ENCODE measurements at regions not wholly inside any gene's neighbourhood (a gene's known extent, or its start where the extent isn't known, plus 50 kb on each side); places are given as distances from the start of the nearest gene placed in this dataset.

DNA sequence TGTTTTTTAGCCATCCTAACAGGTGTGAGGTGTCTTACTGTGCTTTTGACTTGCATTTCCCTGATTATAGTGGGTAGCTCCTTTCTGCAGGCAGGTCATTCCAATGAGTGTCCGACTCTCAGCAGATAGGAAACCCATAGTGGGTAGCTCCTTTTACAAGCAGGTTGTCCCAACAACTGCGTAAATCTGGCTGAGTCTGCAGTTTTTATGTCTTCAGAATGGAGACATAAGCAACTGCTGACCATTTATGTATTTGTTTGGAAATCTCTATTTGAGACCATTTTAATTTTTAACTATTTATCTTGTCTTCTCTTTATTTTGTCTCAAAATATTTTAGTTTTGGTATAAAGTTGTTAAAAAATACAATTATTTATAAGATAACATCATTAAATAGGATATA is 839.4 kb downstream of the SLITRK6 start:
- peaks cover 0 to 14% of the 10 kb centered on the region in 2 donors for H3K4me1 Mint-ChIP-seq
- no peaks in the 10 kb centered on the region for H3K27me3 Mint-ChIP-seq
- no peaks in the 10 kb centered on the region for H3K36me3 Mint-ChIP-seq
- no peak overlapping the region for H3K27ac Mint-ChIP-seq
- H3K9me3 Mint-ChIP-seq = no peaks in the 10 kb centered on the region
- DNase-seq (no peak), ATAC-seq (replicated peaks) (no peak)
- no peak overlapping the region for H3K4me3 Mint-ChIP-seq

DNA sequence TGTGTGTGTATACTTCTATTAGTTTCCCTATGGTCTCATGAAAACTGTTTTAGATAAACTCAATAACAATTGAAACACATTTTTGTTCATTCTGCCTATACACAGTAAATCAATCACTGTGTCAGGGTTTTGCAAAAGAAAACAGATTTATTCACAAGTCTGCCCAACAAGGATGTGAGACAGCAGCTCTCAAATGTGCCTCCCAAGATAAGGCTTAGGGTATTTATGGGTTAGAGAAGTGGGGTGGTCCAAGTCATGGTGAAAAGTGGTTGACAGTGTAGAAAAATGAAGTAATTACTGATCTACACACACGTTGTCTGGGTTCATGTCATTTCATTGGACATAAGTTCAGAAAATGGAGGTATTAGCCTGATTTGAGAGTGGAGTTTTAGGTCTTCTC is 844.6 kb downstream of the SLITRK6 start:
- no peak for ATAC-seq (replicated peaks)
- no peak overlapping the region for H3K27ac Mint-ChIP-seq

DNA sequence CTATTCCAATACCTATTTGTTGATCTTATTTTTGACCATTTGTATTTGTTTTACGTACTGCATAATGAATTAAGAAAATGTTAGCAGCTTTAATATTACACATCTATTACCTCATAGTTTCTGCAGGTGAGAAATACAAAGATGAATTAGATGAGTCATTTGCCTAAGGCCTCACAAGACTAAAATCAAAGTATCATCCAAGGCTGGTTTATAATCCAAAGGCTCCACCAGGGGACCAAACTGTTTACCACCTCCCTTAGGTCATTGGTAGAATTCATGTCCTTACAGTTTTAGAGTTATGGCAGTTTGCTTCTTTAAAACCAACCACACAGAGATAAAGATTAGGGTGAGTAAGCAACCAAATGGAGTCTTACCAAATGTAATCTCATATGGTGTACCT is 848.1 kb downstream of the SLITRK6 start:
- H3K9me3 Mint-ChIP-seq = peaks cover 8 to 9% of the 10 kb centered on the region in 2 donors
- no peak overlapping the region for H3K27ac Mint-ChIP-seq
- no peak for ATAC-seq (replicated peaks)
- peaks cover 0 to 2% of the 10 kb centered on the region in 2 donors for H3K36me3 Mint-ChIP-seq
- no peaks in the 10 kb centered on the region for H3K27me3 Mint-ChIP-seq
- no peak for DNase-seq
- H3K4me1 Mint-ChIP-seq = no peaks in the 10 kb centered on the region
- H3K4me3 Mint-ChIP-seq = no peak overlapping the region

More for the DNA sequence above, 844.6 kb downstream of the SLITRK6 start:
- Mint-ChIP-seq H3K4me3 (no peak overlapping the region), H3K36me3 (no peaks in the 10 kb centered on the region), H3K27me3 (no peaks in the 10 kb centered on the region), H3K4me1 (no peaks in the 10 kb centered on the region), H3K9me3 (peaks cover 6 to 8% of the 10 kb centered on the region in 2 donors)
- DNase-seq = no peak

DNA sequence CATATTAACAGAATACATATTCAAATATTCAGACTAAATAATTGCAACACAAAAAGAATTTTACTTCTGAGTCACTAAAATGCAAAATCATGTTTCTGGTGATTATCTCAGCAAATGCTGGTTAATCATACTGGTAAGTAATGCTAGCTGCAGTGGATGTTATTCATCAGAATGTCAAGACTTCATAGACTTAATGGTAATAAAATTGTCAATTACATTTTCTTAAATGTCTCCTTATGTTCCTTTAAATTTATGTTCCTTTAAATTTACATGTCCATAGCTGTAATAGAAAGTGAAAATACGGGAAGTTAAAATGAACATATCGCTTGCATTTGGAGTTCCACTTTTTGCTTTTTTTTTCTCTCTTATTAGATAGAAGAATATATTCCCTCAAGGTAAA is 853.0 kb downstream of the SLITRK6 start:
- Mint-ChIP-seq H3K27me3 (no peaks in the 10 kb centered on the region), H3K36me3 (peaks cover 0 to 2% of the 10 kb centered on the region in 2 donors), H3K27ac (no peak overlapping the region), H3K4me3 (no peak overlapping the region), H3K9me3 (peaks cover 8 to 9% of the 10 kb centered on the region in 2 donors), H3K4me1 (no peaks in the 10 kb centered on the region)
- ATAC-seq (replicated peaks) = no peak
- DNase-seq = no peak

DNA sequence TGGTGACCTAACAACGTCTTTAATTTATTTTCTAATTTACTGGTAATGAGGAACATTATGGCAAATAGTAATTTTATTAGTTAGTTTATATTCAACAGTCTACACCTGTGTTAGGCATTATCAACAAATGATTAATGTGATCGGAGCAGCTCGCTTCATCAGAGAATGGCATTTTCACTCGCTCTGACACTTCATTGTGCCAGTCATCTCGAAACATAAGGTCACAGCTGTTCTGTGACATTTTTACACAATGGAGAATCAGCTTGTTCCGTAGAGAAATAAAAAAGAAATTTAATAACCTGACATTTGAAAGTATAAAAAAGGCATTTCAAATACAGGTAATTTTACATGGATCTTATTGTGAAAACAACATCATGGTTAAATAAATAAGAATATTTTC is 858.4 kb downstream of the SLITRK6 start:
- H3K4me1 Mint-ChIP-seq = no peaks in the 10 kb centered on the region
- H3K36me3 Mint-ChIP-seq = no peaks in the 10 kb centered on the region
- DNase-seq (no peak), ATAC-seq (replicated peaks) (no peak)
- H3K9me3 Mint-ChIP-seq = no peaks in the 10 kb centered on the region
- H3K27me3 Mint-ChIP-seq = no peaks in the 10 kb centered on the region
- no peak overlapping the region for H3K4me3 Mint-ChIP-seq
- no peak overlapping the region for H3K27ac Mint-ChIP-seq

DNA sequence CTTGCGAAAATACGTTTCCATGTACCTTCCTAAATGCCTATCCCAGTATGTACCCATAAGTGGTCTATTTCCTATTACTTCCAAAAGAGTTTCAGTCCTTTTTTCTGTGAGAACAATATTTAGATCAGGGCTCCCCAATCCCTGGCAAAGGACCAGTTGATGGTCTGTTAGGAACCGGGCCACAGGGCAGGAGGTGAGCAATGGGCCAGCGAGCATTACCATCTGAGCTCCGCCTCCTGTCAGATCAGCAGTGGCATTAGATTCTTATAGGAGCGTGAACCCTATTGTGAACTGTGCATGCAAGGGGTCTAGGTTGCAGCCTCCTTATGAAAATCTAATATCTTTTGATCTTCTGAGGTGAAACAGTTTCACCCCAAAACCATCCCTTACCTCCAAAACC is 859.1 kb downstream of the SLITRK6 start:
- no peak for ATAC-seq (replicated peaks)
- Mint-ChIP-seq H3K4me3 (no peak overlapping the region), H3K9me3 (no peaks in the 10 kb centered on the region), H3K4me1 (no peaks in the 10 kb centered on the region), H3K27ac (no peak overlapping the region), H3K27me3 (no peaks in the 10 kb centered on the region), H3K36me3 (no peaks in the 10 kb centered on the region)
- DNase-seq = no peak

DNA sequence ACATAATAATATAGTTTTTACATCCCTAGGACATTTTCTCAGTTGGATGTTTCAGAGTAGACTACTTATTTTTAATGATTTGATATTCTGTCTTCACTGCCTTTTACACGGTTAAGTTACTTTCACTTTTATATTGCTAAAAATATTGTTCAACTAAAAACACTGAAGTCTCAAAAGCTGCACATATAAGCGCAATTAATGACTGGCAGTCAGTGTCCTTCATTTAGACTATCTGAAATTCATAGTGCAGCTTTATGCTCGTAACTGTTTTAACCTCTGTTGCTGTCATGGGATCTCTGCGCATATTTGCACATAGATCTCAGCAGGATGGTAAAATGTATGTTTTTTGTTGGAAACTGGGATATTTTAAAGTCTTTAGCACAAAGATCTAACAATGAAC is 864.3 kb downstream of the SLITRK6 start:
- H3K4me3 Mint-ChIP-seq = peak overlapping the region; percentile 46 to 76
- peaks cover 3 to 4% of the 10 kb centered on the region in 2 donors for H3K4me1 Mint-ChIP-seq
- H3K27me3 Mint-ChIP-seq = no peaks in the 10 kb centered on the region
- ATAC-seq (replicated peaks) = no peak
- H3K27ac Mint-ChIP-seq = no peak overlapping the region
- H3K36me3 Mint-ChIP-seq = no peaks in the 10 kb centered on the region
- H3K9me3 Mint-ChIP-seq = no peaks in the 10 kb centered on the region
- DNase-seq = no peak

DNA sequence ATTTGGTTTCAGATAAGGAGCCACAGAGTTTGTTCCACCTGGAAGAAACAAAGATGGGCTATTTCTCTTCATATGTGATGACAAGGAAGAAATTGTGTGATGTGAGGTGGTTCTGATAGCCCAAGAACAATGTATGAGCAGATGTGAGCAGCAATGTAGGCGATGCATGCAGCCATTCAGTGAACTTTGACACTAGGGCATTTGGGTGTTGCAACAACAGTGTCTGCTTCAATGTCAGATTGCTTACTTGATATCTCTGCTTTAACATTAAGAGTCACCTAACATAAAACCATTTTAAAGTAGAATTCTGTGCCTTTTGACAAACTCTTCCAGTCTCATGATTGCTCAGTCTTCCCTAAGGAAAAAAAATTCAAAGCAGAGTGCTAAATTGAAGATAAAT is 865.4 kb downstream of the SLITRK6 start:
- Mint-ChIP-seq H3K9me3 (no peaks in the 10 kb centered on the region), H3K27ac (no peak overlapping the region), H3K27me3 (no peaks in the 10 kb centered on the region), H3K4me1 (peaks cover 3 to 4% of the 10 kb centered on the region in 2 donors), H3K4me3 (no peak overlapping the region), H3K36me3 (no peaks in the 10 kb centered on the region)
- DNase-seq = no peak
- ATAC-seq (replicated peaks) = no peak

DNA sequence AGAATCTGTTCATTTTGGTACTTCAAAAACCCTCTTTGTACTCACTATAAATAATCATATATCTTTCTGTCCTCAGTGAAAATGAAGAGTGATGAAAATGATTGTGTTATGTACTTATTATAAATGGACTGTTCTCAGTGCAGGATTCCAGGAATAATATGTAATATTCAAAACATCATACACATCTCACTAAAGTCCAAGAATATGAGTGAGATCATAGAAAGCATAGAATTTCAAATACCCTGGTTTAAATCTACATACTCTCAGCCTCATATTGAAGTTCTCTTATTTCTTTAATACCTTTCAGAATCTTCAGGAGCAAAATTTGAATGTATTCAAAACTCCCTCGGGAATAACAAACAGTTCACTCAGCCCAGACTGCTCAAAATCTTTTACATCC is 868.0 kb downstream of the SLITRK6 start:
- Mint-ChIP-seq H3K27me3 (no peaks in the 10 kb centered on the region), H3K27ac (no peak overlapping the region), H3K4me1 (peaks cover 3 to 4% of the 10 kb centered on the region in 2 donors), H3K9me3 (no peaks in the 10 kb centered on the region), H3K36me3 (no peaks in the 10 kb centered on the region), H3K4me3 (no peak overlapping the region)
- no peak for ATAC-seq (replicated peaks)
- DNase-seq = no peak

DNA sequence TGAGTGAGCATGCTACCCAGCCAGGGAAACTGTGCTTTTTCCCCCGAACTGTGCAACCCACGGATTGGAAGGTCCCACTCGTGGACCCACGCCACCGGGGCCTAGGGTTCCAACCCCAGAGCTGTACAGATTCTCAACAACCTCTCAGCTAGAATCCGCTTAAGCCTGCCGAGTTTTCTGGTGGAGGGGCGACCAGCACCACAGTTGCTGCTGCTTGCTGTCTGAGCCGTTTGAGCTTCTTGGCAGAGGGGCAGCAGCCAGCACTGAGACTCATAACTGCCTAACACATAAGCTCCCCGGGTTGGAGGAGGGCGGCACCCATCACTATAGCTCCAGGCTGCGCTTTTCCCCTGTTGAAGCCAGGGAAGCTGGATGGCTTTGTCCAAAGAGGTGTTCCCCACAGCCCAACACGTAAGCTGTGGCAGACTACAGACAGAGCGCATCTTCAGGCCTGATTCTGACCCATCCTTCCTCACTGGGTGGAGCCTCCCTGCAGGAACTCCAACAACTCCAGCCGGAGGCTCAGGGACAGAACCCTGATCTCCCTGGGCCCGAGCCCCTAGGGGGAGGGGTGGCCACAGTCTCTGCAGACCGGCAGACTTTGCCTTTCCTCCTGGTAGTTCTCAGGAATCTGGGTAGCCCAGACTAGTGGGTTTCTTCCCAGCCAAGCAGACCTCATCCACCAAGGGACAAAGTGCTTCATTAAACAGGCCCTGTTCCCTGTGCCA is 871.6 kb downstream of the SLITRK6 start:
- H3K4me1 Mint-ChIP-seq = no peaks in the 10 kb centered on the region
- no peaks in the 10 kb centered on the region for H3K36me3 Mint-ChIP-seq
- DNase-seq = no peak
- H3K27ac Mint-ChIP-seq = no peak overlapping the region
- H3K27me3 Mint-ChIP-seq = no peaks in the 10 kb centered on the region
- H3K9me3 Mint-ChIP-seq = no peaks in the 10 kb centered on the region
- no peak overlapping the region for H3K4me3 Mint-ChIP-seq
- no peak for ATAC-seq (replicated peaks)

DNA sequence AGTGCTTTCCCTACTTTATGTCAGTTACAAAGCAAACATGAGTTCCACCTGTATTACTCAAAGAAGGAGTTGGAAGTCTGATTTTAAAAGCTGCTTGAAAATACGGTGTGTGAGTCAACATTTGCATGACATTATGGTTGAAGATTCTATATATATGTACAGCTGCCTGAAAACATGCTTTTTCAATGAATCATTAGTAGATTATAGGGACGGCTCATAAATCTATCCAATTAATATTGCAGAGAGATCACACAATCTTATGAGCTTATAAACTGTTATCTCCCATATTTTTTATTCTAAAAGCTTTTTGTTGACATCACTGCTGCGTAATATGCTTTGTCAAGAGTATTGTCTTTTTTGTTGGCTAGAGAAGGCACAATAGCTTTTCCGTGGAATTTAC is 873.8 kb downstream of the SLITRK6 start:
- H3K27ac Mint-ChIP-seq = no peak overlapping the region
- ATAC-seq (replicated peaks) (no peak), DNase-seq (no peak)
- no peaks in the 10 kb centered on the region for H3K36me3 Mint-ChIP-seq
- H3K4me1 Mint-ChIP-seq = no peaks in the 10 kb centered on the region
- no peaks in the 10 kb centered on the region for H3K27me3 Mint-ChIP-seq
- H3K4me3 Mint-ChIP-seq = no peak overlapping the region
- no peaks in the 10 kb centered on the region for H3K9me3 Mint-ChIP-seq

DNA sequence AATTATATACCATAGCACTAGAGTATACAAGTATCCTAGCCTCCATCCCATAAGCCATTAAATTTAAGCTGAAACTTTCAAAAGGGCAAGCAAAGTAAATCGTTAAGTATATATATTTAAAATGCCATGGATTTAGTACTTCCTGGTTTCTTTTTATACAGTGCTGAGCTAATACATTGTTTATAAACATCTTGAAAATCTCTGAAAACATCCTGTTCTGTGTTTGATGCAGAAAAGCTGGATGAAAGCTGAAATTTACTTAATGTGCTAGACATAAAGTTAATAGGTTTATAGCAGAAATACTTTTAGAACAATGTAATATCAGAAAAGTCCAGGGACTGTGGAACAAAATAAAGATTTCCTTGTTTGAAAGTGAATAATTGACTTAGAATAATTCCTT is 875.4 kb downstream of the SLITRK6 start:
- ATAC-seq (replicated peaks) = no peak
- no peaks in the 10 kb centered on the region for H3K36me3 Mint-ChIP-seq
- no peak overlapping the region for H3K4me3 Mint-ChIP-seq
- no peak overlapping the region for H3K27ac Mint-ChIP-seq
- no peak for DNase-seq
- H3K4me1 Mint-ChIP-seq = no peaks in the 10 kb centered on the region
- H3K27me3 Mint-ChIP-seq = no peaks in the 10 kb centered on the region
- H3K9me3 Mint-ChIP-seq = no peaks in the 10 kb centered on the region

DNA sequence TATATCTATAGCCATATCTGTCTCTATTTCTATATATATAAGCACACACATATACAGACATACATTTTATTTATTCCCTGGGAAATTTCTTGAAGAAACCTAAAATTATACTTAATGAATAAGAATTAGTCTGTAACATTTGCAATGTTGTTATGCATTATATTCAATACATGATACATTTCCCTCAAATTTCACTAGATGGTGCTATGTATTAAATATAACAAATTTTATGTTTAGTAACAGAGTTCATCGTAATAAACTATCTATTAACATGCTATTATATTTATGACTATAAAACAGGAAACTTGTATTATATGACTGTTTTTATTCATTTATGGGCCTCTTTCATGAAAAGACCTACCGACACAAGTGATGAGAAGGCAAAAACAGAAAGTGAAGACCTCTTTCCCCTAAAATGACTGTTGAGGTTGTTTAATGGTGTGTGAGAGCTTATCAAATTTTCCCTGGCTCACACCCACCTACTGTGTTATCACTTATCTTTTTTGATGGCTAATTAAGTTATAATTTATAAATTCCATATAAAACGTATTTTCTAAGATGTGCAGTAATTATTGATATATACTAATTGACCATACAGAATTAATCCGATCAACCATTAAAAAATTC is 881.9 kb downstream of the SLITRK6 start:
- Mint-ChIP-seq H3K27ac (no peak overlapping the region), H3K36me3 (no peaks in the 10 kb centered on the region), H3K27me3 (no peaks in the 10 kb centered on the region), H3K4me3 (no peak overlapping the region), H3K4me1 (no peaks in the 10 kb centered on the region), H3K9me3 (no peaks in the 10 kb centered on the region)
- DNase-seq (no peak), ATAC-seq (replicated peaks) (peak in 1 of 2 donors; percentile 39)

DNA sequence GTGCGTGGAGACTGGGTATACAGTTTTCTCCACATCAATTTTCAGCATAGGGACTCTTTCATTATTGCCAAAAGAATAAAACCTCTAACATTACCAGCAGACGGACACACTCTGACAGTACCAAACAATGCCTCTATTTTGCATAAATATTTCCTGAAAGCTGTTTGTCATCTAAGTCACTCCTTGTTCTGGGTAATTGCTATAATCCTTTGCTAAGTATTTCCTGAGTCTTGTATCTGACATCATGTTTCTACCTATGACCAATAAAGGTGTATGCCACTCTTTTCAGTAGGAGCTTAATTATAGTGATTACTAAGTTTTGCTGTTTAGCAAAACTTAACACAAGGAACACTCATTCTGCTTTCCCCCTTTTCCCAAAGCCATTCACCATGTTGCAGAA is 886.5 kb downstream of the SLITRK6 start:
- no peak for DNase-seq
- no peaks in the 10 kb centered on the region for H3K27me3 Mint-ChIP-seq
- peaks cover 0 to 2% of the 10 kb centered on the region in 2 donors for H3K9me3 Mint-ChIP-seq
- no peak overlapping the region for H3K4me3 Mint-ChIP-seq
- no peak for ATAC-seq (replicated peaks)
- H3K27ac Mint-ChIP-seq = no peak overlapping the region
- H3K4me1 Mint-ChIP-seq = no peaks in the 10 kb centered on the region
- H3K36me3 Mint-ChIP-seq = no peaks in the 10 kb centered on the region

DNA sequence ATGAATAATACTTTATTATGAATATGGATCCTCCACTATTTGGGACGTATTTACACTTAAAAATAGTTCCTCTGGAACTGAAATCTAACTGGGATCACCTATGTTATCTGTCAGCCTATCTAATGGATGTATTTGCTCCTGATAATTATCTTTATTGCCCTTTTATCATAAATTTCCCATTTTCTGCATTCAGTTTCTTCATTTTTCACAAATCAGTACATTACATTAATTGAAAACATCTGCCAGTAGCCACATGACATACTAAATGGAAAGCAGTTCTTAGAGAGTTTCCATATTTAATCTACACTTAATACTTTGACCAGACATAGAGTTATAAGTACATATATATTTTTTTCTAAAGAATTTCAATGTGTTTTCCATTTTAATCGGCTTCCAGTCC is 888.8 kb downstream of the SLITRK6 start:
- ATAC-seq (replicated peaks) (no peak), DNase-seq (no peak)
- H3K27ac Mint-ChIP-seq = no peak overlapping the region
- H3K9me3 Mint-ChIP-seq = peaks cover 0 to 2% of the 10 kb centered on the region in 2 donors
- H3K4me1 Mint-ChIP-seq = no peaks in the 10 kb centered on the region
- no peaks in the 10 kb centered on the region for H3K36me3 Mint-ChIP-seq
- H3K27me3 Mint-ChIP-seq = no peaks in the 10 kb centered on the region
- H3K4me3 Mint-ChIP-seq = no peak overlapping the region

All from stimulated activated naive B cell treated with anti-CD40 and anti-IgM and Interleukin-4, amounts not matched to agents 10 μg/mL and 1 μg/mL and 100 μg/mL, for 72 hours (primary cell).